ENCODE measurements at regions not wholly inside any gene's neighbourhood (a gene's known extent, or its start where the extent isn't known, plus 50 kb on each side); places are given as distances from the start of the nearest gene placed in this dataset.

- Histone ChIP-seq H3K9me1 (replicated peaks; ENCODE audit: control insufficient read depth, extremely low read depth, insufficient read depth, low read length) (no peaks in the 10 kb centered on the region), H3K4me3 (replicated peaks in 1 of 3; ENCODE audit: insufficient read depth in 1 of 3, low read depth in 1 of 3, low read length in 3 of 3) (no peak overlapping the region), H2AFZ (ENCODE audit: low read depth, low read length) (no peak overlapping the region), H3K79me2 (ENCODE audit: control insufficient read depth, insufficient read depth, low read length) (no peaks in the 10 kb centered on the region), H3K27ac (ENCODE audit: insufficient read depth, low read depth, low read length) (no peak overlapping the region), H4K20me1 (replicated peaks; ENCODE audit: control insufficient read depth, extremely low read depth, insufficient read depth, low read length) (no peaks in the 10 kb centered on the region), H3K4me1 (ENCODE audit: control insufficient read depth, extremely low read depth, insufficient read depth, low read length) (no peaks in the 10 kb centered on the region), H3K36me3 (ENCODE audit: control insufficient read depth in 2 of 2, extremely low read depth in 1 of 2, insufficient read depth in 2 of 2, low read length in 2 of 2) (no peaks in the 10 kb centered on the region), H3K27me3 (ENCODE audit: control insufficient read depth in 2 of 2, insufficient read depth in 2 of 2, low read length in 2 of 2) (no peaks in the 10 kb centered on the region), H3K9me3 (replicated peaks; ENCODE audit: control insufficient read depth, insufficient read depth, low read length) (no peaks in the 10 kb centered on the region), H3K4me2 (ENCODE audit: insufficient read depth, low read length) (no peak overlapping the region), H3K9ac (replicated peaks; ENCODE audit: extremely low read depth, insufficient read depth, low read length) (no peak overlapping the region)
- FAIRE-seq (no peak), DNase-seq (ENCODE audit: low read depth, low spot score) (no peak)
- POLR2A ChIA-PET: no interaction called here
- dilution Hi-C loops (cut with MboI; ENCODE audit: extremely low pct_ligation_motif_present, low sequenced_read_pairs): no loop called here
- CTCF ChIA-PET: interaction anchor here (1.3 to 1.7 kb wide), 3 partner anchors 10 to 22 kb away, joined by 3 to 4 read pairs (median 4); no protein-coding TSS in a partner anchor
- BruUV-seq (replicated peaks): no TSS peak
- intact Hi-C loops (cut with micrococcal nuclease): no loop called here
- no peak for TF ChIP-seq POLR2AphosphoS5 (IDR thresholded peaks at IDR 0.05; ENCODE audit: insufficient read depth, low read depth, low read length)
- no peak for TF ChIP-seq EZH2 (IDR thresholded peaks at IDR 0.05; ENCODE audit: borderline replicate concordance, low read depth, low read length, severe bottlenecking)
- no peak for TF ChIP-seq JUN (IDR thresholded peaks at IDR 0.05; ENCODE audit: borderline replicate concordance, insufficient read depth, insufficient read length, low read depth)
- no peak for TF ChIP-seq FOS (IDR thresholded peaks at IDR 0.05; ENCODE audit: borderline replicate concordance, insufficient read depth, low read length)
- TF ChIP-seq MYC (IDR thresholded peaks at IDR 0.05; ENCODE audit: low read depth, low read length): no peak
- TF ChIP-seq, protein P1, sequence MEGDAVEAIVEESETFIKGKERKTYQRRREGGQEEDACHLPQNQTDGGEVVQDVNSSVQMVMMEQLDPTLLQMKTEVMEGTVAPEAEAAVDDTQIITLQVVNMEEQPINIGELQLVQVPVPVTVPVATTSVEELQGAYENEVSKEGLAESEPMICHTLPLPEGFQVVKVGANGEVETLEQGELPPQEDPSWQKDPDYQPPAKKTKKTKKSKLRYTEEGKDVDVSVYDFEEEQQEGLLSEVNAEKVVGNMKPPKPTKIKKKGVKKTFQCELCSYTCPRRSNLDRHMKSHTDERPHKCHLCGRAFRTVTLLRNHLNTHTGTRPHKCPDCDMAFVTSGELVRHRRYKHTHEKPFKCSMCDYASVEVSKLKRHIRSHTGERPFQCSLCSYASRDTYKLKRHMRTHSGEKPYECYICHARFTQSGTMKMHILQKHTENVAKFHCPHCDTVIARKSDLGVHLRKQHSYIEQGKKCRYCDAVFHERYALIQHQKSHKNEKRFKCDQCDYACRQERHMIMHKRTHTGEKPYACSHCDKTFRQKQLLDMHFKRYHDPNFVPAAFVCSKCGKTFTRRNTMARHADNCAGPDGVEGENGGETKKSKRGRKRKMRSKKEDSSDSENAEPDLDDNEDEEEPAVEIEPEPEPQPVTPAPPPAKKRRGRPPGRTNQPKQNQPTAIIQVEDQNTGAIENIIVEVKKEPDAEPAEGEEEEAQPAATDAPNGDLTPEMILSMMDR (IDR thresholded peaks at IDR 0.05; ENCODE audit: extremely low read depth in 1 of 2, insufficient read depth in 1 of 2, low read depth in 1 of 2, low read length in 2 of 2): no peak
Measured at GRCh38 chr4:138327338-138327737, 85.2 kb upstream of the SLC7A11 start.

GRCh38 chr4:138320831-138321230 lies 78.7 kb upstream of the SLC7A11 start:
- no peak for FAIRE-seq

More at GRCh38 chr4:138320831-138321230, 78.7 kb upstream of the SLC7A11 start:
- BruUV-seq (replicated peaks): no TSS peak
- Histone ChIP-seq H3K9me3 (replicated peaks; ENCODE audit: control insufficient read depth, insufficient read depth, low read length) (no peaks in the 10 kb centered on the region), H3K4me3 (replicated peaks in 1 of 3; ENCODE audit: insufficient read depth in 1 of 3, low read depth in 1 of 3, low read length in 3 of 3) (no peak overlapping the region), H3K27me3 (ENCODE audit: control insufficient read depth in 2 of 2, insufficient read depth in 2 of 2, low read length in 2 of 2) (no peaks in the 10 kb centered on the region), H3K27ac (ENCODE audit: insufficient read depth, low read depth, low read length) (no peak overlapping the region), H3K4me2 (ENCODE audit: insufficient read depth, low read length) (no peak overlapping the region), H3K9ac (replicated peaks; ENCODE audit: extremely low read depth, insufficient read depth, low read length) (no peak overlapping the region), H3K36me3 (ENCODE audit: control insufficient read depth in 2 of 2, extremely low read depth in 1 of 2, insufficient read depth in 2 of 2, low read length in 2 of 2) (no peaks in the 10 kb centered on the region), H3K79me2 (ENCODE audit: control insufficient read depth, insufficient read depth, low read length) (no peaks in the 10 kb centered on the region), H3K4me1 (ENCODE audit: control insufficient read depth, extremely low read depth, insufficient read depth, low read length) (no peaks in the 10 kb centered on the region), H3K9me1 (replicated peaks; ENCODE audit: control insufficient read depth, extremely low read depth, insufficient read depth, low read length) (no peaks in the 10 kb centered on the region), H4K20me1 (replicated peaks; ENCODE audit: control insufficient read depth, extremely low read depth, insufficient read depth, low read length) (no peaks in the 10 kb centered on the region), H2AFZ (ENCODE audit: low read depth, low read length) (no peak overlapping the region)
- dilution Hi-C loops (cut with MboI; ENCODE audit: extremely low pct_ligation_motif_present, low sequenced_read_pairs) (no loop called here), intact Hi-C loops (cut with micrococcal nuclease) (no loop called here)
- TF ChIP-seq MYC (IDR thresholded peaks at IDR 0.05; ENCODE audit: low read depth, low read length): no peak
- TF ChIP-seq, protein P1 (IDR thresholded peaks at IDR 0.05; ENCODE audit: extremely low read depth in 1 of 2, insufficient read depth in 1 of 2, low read depth in 1 of 2, low read length in 2 of 2): no peak
- no peak for TF ChIP-seq POLR2A (IDR thresholded peaks at IDR 0.05; ENCODE audit: low read depth, low read length)
- TF ChIP-seq FOS (IDR thresholded peaks at IDR 0.05; ENCODE audit: borderline replicate concordance, insufficient read depth, low read length): no peak
- no peak for TF ChIP-seq EZH2 (IDR thresholded peaks at IDR 0.05; ENCODE audit: borderline replicate concordance, low read depth, low read length, severe bottlenecking)
- no peak for TF ChIP-seq GATA2 (IDR thresholded peaks at IDR 0.05; ENCODE audit: insufficient read depth, insufficient read length, low read depth, low read length)
- TF ChIP-seq, protein P2, sequence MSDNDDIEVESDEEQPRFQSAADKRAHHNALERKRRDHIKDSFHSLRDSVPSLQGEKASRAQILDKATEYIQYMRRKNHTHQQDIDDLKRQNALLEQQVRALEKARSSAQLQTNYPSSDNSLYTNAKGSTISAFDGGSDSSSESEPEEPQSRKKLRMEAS (IDR thresholded peaks at IDR 0.05; ENCODE audit: insufficient read depth, insufficient read length): no peak
- no peak for TF ChIP-seq POLR2AphosphoS5 (IDR thresholded peaks at IDR 0.05; ENCODE audit: insufficient read depth, low read depth, low read length)
- TF ChIP-seq JUN (IDR thresholded peaks at IDR 0.05; ENCODE audit: borderline replicate concordance, insufficient read depth, insufficient read length, low read depth): no peak
- ChIA-PET CTCF (interaction anchor here (0.8 to 1.0 kb wide), 2 partner anchors 10 to 12 kb away, joined by 3 read pairs; no protein-coding TSS in a partner anchor), POLR2A (no interaction called here)
- DNase-seq (ENCODE audit: low read depth, low spot score): no peak
